ENCODE measurements at regions not wholly inside any gene's neighbourhood (a gene's known extent, or its start where the extent isn't known, plus 50 kb on each side); places are given as distances from the start of the nearest gene placed in this dataset.
A peak's percentile ranks its signal among the peaks of the same experiment; 100 is the strongest.

DNA sequence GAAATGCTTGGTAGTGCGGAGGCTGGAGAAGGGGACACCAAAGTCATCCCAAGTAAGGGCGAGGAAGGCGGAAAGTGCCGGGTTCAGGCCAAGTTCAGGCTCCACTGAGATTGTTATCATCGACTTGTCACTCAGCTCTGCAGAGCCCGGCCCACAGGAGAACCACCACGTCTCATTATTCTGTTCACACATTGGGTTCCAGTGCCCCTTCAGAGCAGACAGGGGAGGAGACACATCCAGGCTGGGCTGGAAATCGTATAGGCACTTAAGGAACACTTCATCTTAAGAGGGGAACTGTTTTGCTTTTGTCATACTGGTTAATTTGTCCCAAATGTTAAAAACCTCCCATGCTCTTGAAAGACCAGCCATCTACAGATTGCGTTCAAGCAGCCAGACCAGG, 118.3 kb upstream of the ADAMTS18 start:
- no peak for DNase-seq (ENCODE audit: low spot score)

DNA sequence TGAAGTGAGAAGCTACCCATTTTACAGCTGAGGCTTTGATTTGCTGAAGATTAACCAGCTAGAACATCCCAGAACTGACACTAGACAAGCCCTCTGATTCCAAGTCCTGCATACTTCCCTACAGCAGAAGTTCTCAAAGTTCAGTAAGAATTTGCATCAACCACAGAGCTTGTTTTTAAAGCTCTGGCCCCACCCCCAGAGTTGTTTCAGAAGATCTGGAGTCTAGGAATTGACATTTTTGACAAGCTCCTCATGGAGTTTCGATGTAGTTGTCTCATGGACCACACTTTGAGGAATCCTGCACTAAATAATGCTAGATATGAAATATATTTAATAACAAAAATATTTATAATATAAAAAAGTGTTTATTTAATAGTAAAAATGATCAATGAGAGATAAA, 120.3 kb upstream of the ADAMTS18 start:
- DNase-seq (ENCODE audit: low spot score), result no peak

DNA sequence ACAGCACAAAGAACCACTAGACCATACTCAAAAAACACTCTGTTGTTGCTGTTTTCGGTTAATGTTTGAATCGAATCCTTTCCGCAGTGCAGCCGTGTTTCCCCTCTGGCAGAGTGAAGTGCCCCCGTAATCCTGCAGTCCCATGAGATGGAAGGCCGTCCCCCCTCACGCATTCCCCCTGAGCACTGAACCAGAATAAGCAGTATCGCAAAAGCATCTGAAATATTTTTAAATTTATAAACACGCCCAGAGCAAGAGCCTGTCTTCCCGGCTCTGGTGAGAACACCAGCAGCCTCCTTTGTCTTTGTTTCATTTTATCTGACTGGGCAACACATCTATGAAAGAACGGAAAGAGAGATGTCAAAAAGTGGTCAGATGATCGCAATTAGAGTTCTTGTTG, 121.0 kb upstream of the ADAMTS18 start:
- DNase-seq (ENCODE audit: low spot score), result no peak

DNA sequence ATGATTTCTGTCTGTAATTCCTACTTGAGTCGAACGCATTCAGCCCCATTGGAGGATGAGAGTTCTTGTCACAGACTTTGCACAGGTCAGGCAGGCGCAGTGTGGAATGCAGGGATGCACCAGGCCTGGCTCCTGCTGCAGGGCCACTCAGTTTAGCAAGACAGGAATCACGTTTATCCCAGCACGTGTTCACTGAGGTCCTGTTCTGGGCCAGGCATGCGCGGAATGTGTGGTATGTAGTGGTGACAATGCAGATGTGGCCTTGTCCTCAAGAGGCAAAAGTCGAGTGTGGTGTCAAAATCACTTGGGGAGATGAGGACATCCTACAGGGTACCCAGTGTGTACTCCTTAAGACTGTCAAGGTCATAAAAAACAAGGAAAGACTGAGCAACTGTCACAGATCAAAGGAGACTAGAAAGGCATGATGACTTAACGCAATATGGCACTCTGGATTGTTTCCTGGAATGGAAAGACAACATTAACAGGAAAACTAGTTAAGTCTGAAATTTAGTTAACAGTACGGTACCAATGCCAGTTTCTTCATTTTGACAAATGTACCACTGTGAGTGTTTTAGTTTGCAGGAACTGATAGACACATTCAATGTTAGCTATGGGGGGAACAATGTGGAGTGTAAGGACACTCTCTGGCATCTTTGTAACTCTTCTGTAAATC, 121.5 kb upstream of the ADAMTS18 start:
- DNase-seq (ENCODE audit: low spot score), result no peak

DNA sequence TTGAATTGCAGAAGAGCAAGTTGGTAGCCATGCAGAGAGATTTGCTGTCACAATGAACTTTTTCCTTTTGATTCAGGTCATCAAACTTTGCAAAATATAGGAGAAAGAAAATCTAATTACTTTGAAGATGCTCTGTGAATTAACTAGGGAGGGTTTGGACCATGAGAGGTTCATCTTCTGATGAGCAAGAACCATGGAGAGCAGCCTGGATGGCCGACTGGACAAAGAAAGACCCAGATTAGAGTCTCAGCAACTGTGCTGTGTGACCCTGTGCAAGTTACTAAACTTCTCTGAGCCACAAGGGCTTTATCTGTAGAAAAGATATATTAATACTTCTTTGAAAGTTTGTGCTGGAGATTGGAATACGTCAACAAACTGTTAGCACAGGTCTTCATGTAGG, 122.6 kb upstream of the ADAMTS18 start:
- DNase-seq (ENCODE audit: low spot score), result no peak

DNA sequence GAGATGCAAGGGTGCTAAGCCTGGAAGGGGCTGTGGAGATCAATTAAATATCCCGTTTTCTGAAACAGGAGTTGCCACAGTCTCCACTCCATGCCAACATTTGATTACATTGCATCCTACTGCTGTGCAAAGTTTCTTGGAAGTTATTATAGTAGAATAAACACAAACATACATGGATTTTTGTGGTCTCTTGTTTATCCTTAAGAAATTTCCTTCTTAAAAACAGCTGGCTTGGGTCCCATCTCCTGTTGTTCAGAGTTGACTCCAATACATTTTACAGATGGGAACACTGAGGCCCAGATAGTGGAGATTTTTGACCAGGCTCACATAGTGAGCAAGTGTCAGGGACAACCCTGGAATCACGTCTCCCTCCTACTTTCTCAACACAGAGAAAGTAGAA, 124.0 kb upstream of the ADAMTS18 start:
- no peak for DNase-seq (ENCODE audit: low spot score)

DNA sequence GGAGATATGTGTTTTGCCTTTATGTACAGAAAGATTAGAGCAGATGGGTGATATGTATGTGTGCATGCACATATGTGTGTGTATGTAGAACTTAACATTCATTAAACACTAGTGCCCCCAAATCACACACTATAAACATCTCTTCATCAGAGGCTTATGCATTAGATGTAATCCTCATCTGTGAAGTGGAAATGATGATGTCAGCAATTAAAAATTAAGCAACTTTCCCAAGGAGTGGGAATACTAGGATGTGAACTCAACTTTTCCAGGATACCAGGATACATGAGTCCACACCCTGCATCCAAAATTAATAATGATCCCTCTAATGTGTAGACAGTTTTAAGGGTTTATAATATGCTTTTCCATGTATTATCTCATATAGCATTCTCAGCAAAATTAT, 127.7 kb upstream of the ADAMTS18 start:
- no peak for DNase-seq (ENCODE audit: low spot score)

DNA sequence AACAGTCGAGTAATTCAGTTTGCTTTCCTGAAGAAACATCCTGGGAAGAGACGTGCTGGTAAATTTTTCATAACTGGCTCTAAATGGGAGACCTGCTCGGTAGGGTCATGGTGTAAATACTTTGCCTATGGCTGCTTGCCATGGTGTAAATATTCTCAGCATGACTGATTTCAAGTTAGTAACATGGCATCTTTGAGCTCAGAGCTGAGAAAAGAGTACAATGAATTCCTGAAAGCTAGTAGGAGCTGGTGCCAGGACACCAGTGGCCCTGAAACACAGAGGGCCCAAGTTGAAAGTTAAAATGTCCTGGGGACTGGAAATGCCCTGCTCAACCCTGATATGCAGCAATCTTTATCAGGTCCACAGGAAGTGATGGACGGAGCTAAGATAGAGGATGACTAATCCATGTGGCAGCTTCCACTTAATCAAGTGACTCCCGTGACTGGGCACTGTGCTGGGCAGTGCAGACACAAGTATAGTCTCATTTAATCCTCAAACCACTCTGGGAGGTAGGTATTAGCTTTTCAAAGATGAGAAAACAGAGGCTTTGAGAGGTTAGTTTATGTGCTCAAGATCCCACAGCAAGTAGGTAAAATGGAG, 130.1 kb upstream of the ADAMTS18 start:
- DNase-seq (ENCODE audit: low spot score), result no peak

DNA sequence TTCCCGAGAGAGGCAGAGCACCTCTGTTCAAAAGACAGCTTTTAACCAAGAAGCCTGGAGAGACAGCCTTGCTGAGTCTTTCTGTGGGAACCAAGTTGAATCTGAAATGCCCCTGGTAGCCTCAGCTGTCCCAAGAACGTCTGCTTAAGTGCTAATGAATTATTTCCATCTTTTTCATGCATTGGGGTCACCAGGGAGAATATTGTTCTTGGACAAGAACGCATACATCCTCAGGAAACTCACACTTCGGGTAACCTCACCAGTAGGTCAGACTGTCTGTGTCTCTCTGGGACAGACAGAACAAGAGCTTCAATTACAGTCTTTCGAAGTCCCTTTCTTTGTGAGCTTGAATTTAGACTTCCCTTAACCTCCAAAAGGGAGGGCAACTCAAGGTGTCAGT, 134.6 kb upstream of the ADAMTS18 start:
- no peak for DNase-seq (ENCODE audit: low spot score)

DNA sequence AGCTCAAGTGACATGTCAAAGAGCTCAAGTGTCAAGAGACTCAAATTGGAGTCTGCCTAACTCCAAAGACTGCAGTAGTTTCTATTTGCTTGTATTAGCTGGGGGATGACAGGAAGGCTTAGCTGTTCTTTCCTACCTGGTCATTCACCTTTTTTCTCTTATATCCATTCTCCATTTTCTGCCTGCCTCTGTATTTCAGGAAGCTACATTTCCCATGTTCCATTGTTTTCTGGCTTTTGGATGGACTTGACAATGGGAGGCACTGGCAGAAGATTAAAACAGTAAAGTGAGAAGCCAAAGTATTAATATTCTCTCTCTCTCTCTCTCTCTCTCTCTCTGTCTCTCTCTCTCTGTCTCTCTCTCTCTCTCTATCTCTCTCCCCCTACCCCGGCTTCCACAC, 135.7 kb upstream of the ADAMTS18 start:
- no peak for DNase-seq (ENCODE audit: low spot score)

DNA sequence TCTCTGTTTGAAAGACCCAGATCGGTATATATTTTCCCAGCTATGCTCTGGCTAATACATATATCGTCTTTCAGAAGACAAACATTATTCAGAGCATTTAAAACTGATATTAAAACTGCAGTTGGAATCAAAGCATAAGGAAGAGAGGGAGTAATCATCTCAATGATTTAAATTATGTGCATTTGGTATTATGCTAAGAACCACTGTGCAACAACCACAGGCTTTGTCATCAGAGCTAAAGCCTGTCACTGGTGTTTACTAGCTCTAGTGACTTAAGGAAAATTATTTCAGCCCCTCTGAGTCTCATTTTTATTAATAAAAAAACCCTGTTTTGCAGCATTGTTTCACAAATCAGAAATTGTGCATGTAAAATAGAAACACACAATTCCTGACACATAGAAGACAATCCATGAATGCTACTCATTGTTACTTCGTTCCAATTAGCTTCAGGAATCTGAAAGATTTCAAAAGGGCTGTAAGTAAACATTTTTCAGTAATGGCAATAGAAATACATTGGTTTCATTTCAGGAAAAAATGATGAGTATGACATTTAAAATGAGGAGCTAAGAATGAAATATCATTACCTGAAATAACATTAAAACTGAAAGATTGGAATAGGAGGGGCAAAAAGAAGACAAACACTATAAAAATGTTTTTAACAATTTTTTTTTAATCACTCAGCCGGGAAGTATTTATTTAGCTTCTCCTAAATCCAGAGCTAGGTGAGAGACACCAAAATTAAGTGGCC, 136.5 kb upstream of the ADAMTS18 start:
- DNase-seq (ENCODE audit: low spot score), result no peak

DNA sequence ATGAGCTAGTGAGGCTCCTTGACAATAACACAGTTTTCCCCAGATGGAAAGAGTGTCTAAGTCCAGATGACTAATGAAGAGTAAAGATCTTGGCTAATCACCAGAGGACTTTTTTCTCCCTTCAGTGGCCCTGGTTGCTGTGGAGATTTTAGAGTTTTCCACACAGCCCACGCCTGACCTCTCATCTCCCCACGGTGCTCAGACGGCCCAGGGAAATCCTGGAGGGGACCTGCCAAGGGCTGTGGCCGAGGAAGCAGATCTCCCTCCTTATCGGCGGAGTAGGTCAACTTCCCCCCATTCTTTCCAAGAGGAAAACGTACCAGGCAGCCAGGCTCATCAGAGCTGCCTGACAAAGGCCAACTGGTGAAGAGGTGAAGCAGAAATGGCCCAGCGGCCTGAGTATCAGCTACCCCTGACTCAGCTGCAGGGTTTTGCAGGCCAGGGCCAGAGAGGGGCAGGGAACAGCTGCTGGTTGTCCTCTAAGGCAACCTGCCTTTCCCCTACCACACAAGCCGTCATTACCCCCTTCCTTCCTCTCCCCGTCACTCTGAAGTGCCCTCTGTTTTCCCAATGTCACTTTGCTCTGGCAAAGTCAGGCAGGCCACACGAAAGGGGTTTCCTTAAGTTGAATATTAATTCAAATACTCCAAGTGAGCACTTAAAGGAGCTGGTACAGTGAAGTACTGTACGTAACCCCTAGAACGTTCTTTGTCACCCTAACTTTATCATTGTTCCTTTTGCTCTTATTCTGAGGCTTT, 140.2 kb upstream of the ADAMTS18 start:
- no peak for DNase-seq (ENCODE audit: low spot score)

DNA sequence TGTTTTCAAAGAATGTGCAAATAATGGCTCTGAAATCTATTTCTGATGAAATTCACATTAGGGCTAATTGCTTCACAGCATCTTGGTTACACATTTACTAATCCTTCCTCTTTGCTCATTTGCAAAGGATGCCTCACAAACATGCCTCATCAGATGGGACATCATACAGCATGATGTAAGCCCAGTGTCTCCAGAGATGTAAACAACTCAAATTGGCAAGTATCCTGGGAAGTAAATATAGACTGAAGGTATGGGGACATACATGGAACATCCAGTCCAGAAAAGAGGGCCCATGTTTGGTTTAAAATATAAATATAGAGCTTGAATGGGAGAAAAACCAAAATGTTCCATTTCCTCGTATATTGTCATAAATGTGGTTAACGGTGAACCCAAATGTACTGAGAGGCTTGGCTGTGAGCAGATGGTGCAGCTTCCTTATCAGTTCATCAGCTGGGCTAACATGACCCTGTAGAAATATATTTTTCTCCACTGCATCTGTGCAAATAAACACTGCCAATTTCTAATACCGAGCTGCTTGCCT, 142.9 kb upstream of the NUDT7 start:
- no peak for DNase-seq (ENCODE audit: low spot score)

DNA sequence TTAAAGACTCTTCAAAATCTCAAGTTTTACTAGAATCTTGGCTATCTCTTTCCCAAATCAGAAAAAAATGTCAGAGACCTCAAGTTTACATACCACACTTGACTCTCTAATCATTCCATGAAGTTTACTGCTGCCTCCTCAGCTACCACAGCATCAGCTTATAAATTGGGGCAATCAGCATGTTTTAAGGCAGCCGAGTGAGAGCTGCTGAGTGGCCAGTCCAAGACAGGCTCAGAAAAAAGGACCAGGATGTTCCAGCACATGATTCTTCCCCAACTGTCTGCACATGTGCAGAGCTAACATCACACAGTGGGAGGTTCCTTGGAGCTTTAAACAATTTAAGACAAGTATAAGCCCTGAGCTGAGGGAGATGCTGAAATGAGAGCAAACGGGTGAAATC, 140.6 kb upstream of the NUDT7 start:
- DNase-seq (ENCODE audit: low spot score), result no peak

DNA sequence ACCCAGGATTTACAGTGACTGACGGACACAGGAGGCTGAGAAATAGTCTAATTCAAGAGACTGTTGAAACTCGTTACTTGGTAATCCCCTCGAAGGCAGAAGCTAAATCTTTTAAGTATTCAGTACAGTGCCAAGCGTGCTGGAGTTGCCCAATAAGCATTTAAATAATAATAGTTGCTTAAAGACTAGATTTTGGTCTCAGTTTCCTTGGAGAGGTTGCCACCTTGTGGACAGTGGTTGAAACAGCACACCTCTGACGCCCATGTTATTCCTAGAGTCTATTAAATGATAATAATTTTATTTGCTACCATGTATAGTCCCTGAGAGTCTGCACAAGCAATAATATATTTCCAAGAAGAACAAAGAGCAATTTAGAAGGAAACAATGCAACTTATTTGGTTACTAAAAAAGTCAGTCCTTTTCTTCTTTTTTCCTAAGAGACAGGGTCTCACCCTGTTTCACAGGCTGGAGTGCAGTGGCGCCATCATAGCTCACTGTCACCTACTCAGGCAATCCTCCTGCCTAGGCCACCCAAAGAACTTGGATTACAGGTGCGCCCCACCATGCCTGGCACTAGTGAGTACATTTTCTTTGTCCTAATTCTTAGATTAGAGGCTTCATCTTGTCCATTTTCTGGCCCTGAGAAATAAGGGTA, 138.0 kb upstream of the NUDT7 start:
- DNase-seq (ENCODE audit: low spot score), result peak; percentile 55

DNA sequence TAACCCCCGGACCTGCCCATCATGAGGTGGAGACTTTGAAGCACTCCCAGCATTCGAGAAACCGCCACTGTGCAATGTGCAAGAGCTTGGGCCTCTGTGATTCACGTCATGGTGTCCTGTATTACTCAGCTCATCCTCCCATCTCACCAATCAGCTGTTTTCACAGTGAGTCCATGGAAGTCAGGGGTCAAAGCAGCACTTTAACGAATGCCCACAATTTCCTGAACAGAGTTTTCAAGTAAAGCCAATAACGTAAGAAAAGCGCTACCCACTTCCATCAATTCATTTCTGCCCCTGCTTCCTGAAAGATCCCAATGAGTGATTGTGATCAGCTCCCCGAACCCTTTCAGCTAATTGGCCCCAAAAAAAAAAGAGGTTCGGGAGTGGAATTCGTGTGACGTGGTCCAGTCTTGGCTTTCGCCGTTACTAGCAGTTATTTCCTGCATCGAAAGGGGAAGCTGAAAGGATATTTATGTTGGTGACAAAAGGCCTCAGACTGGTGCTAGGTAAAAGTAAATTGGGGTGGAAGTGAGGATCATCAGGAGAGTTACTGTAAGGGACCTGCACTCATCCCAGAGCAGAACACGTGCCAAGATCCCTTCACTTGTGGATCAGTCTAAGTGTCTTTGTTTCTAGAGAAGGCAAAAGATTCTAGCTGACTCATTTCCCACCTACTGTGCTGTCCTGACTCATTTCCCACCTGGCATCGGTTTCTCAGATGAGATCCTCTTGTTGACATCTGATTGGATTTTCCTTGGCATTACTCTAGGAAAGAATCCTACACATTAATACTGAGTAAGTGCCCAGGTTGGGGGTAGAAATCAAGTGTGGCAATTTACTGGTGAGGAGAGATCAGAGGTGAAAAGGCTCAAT, 136.7 kb upstream of the NUDT7 start:
- DNase-seq (ENCODE audit: low spot score), result no peak

DNA sequence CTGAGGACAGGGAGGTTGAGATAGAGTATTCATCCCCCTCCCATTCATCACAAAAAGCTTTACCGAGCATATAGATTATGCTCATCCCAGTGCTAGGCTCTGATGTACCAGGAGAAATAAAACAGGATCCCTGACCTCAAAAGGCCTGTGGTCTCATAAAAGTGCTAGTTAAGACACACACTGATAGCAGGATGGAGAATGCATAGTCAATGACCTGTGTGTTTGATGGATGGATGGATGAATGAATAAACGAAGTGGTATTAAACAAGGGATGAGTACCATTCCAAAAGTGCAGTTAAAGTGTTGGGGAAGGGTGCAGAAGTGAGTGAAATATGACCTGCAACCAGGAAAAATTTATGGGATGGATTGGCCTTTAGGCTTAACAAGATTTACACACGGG, 133.9 kb upstream of the NUDT7 start:
- DNase-seq (ENCODE audit: low spot score), result no peak

DNA sequence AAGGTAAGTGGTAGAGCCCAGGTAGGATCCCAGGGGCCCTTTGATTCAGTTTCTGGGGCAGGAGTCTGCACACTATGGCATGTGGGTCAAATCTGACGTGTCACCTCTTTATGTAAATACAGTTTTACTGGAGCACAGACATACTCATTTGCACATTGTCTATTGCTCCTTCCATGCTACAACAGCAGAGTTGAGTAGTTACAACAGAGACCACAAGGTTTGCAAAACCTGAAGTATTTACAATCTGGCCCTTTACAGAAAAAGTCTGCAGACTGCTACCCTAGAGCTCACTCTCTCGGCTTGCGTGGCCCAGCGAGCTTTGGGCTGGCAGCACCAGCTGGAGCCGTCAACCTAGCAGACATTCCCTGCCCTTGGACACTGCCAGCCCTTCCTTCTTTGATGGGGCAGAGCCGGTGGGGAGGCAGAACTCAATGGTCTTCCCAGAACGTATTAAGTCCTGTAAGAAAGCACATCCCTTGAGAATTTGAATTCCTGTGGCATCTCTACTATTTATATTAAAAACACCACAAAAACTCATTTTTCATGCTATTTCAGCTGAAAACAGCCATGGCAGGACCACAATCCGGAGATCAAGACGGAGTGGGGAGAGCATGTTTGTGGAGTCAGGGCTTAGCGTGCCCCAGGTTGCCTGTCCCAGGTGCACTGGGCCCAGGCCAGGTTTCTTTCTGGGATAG, 133.1 kb upstream of the NUDT7 start:
- DNase-seq (ENCODE audit: low spot score), result no peak

DNA sequence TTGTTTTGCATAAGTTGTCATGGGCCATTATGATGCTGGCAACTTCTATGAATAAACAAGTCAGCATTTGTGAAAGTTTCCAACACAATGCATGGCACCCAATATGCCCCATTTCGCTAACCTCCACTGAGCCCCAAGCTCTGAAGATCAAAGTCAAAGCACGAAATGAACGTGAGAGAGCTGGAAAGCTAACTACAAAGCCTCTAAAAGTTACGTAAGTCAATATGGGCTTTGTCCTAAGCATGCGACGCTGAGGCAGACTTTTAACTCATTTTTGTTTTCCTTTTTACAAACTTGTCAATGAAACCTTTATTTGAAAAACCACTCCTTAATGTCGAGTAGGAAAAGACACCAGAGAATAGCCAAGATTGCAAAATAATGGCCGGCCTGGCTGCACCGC, 131.6 kb upstream of the NUDT7 start:
- no peak for DNase-seq (ENCODE audit: low spot score)

DNA sequence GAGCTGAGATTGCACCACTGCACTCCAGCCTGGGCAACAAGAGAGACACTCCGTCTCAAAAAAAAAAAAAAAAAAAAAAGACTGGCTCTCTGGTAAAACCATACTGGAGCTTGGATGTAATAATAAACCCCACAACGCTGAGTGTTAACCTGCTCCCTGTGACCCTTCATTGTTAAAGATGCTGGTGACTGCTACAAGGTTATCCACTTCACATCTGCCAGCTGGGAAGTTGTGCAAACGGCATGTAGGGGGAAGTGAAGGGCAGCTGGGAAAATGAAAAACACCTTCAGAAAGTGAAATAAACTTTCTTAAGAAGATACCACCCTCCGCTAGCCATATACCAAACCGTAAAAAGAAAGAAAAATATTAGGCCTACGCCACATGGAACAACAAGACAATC, 131.0 kb upstream of the NUDT7 start:
- DNase-seq (ENCODE audit: low spot score), result no peak

Measured in ureter (tissue), 1 donor.